ENCODE measurements at regions not wholly inside any gene's neighbourhood (a gene's known extent, or its start where the extent isn't known, plus 50 kb on each side); places are given as distances from the start of the nearest gene placed in this dataset.

DNA sequence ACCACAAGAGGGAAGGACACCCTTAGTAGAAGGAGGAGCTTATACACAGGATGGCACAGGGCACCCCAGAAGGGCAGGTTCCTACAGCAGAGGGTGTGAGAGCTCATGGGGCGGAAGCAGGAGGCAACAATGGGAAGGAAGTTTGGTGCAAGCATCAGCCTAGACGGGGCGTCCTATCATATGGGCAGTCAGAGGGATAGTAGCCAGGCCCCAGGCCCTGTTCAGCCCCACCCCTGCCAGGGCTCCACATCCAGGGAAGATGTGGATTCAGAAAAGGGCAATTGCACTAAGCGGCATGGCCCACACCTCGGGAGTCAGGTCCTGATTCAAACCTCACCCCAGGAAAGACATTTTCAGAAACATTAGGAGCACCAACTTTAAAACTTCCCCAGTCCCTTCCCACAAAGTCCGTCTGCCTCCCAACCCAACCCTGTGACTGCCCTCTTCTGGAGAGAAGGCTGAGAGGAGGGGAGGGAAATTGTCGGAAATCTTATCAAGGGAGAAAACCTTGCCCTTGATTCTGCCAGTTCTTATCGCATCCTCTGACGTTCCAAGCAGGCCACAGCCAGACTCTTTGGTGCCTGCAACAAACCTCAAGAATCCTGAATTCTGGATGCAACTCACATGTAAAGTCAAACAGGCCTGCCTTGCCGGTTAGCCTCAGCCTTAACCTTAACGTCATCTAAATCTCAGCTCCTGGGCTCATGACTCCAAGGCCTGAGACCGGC is 198.8 kb upstream of the CDH5 start:
- no peak for DNase-seq

DNA sequence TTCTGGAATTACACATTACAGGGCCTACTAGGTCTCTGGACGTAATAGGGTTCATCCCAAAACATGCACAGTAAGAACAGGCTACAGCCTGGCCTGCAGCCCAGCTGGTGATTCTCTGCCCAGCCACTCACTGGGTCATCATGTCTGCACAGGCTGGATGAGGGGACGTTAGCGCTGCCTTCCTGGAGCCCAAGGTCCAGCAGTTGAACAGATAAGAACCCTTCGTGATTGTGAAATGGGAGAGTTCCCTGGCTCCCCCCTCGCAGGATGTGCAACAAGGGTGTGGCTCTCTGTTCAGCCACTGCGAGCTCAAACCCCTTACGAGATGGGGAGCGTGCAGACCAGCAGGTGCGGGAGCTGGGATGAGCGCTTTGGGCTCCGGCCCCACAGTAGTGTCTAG is 200.0 kb upstream of the CDH5 start:
- DNase-seq: no peak

DNA sequence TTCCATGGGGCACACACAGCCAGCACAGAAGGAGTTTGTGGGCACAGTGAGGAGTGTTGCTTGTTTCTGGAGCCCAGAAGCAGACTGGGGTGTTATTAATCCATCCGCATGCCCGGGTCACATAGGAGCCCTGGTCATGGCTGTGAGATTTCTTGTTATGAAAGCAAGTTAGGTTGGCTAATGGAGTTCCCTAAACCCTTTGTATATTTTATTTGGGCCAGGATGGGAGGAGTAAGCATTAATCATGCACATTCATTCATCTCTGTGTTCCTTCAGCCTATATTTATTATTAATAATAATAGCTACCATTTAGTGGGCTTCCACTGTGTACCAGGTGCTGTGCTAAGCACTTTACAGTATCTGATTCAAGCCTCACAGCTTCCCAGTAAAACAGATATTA is 200.6 kb upstream of the CDH5 start:
- no peak for DNase-seq

DNA sequence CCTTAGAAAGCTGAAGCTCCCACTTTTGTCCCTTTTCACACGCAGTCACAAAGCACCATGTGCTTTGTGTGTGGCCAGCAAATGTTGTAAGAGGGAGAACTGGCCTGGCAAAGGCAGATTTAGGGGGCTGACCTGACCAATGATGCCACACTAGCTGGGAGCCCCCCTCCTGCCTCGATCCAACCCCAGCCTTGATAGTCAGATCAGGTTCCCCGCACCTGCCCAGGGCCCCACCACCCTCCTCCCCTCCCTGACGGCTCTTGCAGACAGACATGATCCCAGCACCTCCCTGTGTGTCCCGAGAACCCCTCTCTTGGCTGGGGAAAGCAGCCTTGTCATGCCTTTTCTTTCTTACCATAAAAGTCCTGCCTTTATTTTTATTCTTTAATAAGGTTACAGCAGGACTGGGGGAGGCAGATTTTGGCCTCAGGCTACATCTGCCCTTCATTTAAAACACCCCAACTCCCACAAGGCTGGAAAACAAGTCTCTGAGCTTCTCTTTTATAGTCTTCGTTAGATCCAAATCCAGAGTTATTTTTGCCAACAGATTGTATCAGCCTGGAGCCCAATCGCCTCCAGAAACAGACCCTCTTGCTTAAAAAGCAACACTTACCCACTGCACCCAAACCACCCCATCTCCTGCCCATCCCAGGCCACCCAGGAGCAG is 201.8 kb upstream of the CDH5 start:
- no peak for DNase-seq

DNA sequence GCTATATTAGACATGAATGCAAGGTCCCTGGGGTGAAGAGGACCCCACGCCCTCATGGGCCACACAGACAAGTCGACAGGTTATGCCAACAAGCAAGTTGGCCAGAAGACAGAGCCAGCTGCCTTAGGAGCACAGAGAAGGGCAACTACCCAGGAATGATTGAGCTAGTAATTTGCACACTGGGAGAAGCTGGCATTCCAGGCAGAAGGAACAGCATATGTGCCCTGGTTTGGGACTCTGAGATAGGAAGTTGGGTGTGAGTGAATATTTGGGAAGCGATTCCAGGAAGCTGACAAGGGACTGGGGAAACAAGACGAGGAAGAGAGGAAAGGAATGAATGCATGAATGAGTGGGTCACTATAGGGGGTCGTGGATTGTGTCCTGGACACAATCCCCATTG is 203.7 kb upstream of the CDH5 start:
- no peak for DNase-seq

DNA sequence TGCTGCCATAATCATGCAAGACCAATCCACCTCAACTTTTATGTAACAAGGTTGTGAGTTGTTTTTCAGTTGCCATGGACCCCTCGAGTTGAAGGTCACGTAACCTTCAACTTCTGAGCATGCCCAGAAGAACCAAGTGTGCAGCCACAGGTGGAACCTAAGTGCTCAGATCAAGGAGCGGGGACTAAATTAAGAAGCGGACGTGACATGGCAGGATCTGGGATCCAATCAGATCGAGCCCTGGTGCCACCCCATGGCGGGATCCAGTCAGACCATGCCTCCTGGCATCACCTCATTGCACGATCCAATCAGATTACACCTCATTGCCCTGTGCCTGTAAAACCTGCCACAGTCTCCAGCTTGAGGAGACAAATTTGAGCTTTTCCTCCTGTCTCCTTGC is 204.5 kb upstream of the CDH5 start:
- DNase-seq: no peak

DNA sequence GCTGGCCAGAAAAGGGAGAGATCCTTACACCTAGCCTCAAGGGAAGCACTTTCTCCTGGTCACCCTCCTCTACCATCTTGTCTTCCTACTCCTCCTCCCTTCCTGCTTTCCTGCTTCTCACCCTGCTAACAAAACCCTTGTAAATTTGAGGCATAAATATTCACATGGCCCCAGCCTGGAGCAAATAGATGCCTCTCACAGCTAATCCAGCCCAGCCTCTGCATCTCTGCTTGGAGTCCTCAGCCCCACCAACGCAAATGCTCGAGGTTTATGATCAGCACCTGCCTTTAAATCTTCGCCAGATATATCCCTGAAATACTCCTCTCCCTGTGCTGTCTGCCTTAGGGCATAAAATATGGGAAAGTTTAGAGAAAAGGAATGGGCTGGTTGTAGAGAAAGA is 205.2 kb upstream of the CDH5 start:
- DNase-seq: no peak

DNA sequence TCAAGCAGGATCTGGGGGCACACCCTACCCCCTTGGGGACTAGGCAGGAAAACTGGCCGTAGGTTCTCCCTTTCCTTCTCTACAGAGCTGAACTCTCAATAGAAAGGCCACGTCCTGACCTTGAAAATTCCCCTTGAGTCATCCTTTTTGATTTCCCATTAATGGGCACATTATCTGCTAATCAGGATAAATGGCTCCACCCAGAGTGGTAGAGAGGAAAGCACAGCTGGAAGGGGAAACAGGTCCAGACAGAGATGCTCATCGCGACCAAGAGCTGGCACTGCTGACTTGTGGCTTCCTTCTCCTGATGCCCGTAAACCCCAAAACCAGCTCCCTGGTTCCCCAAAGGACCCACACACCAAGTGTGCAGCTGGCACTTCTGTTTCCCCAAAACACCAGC is 206.5 kb upstream of the CDH5 start:
- no peak for DNase-seq

DNA sequence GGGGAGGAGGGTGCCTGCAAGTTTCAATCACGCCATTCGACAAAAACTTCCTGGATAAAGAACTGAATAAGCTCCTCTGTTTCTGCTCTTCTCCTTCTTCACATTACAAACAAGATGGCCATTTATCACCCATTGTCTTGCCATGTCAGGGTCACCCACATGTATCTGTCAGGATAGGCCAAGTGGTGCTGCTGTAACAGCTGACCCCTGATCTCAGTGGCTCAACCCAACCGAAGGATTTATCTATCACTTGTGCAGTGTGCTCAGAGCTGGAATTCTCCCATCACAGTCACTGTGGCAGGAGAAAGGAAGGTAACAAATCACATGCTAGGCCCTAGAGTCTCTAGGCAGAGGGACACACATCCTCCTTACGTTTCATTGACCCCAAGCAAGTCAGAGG is 210.0 kb upstream of the CDH5 start:
- DNase-seq: no peak

DNA sequence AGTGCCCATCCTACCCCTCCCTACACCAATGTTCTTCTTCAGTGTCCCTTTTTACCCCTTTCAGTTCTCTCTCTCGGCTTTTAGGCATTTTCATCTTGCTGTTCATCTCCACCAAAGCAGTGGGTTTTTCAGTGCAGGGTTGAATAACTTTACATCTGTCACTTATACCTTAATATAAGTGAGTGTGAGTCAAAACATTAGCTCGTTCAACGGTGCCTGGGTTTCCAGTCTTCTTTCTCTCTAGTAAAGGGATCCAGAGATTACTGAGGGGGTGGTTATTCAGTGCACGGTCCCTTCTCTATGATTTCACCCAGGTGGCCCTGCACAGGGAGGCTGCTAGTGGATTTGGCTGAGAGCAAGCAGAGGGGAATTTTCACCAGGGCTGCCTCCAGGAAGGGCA is 210.6 kb upstream of the CDH5 start:
- no peak for DNase-seq

DNA sequence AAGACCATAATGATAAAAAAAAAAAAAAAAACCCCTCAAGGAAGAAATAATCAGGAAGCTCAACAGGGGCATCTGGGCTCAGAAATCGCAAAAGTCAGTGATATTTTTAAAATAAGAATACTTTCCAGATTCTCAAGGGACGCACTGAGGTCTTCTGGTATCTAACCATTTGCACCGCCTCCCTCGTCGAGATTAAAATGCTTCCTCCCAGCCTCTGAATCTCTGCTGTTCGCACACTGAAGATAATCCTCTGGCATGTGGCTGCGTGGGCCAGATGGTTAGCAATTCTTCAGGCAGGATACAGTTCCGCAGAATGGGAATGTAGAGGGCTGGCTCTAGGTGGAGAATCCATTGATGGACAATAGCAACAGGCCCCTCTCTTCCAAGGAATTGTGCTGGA is 211.7 kb upstream of the CDH5 start:
- DNase-seq: no peak

DNA sequence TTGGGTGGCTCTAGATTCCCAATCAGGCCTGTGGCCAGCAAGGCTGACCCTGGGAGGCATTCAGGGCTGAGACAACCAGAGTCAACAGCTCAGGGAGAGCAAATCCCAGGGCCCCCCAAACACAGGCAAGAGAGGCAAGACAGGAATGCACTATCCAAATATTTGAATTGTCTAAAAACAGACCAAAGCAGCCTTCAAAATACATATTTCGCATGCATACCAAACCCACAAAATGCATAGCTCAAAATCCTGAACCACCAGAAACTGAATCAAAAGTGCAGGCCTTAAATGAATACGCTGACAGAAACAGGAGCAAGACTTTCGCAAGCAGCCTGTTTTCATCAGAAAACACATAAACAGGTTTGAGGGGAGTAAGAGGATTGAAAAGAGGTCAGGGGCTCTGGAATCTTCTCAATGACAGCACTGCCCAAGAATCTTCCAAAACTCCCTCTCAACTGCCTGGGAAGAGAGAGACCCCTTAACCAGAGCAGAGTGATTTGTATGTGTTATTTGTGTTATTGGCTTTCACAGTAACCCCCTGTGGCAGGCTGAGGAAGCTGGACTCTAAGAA is 213.6 kb upstream of the CDH5 start:
- DNase-seq: no peak

DNA sequence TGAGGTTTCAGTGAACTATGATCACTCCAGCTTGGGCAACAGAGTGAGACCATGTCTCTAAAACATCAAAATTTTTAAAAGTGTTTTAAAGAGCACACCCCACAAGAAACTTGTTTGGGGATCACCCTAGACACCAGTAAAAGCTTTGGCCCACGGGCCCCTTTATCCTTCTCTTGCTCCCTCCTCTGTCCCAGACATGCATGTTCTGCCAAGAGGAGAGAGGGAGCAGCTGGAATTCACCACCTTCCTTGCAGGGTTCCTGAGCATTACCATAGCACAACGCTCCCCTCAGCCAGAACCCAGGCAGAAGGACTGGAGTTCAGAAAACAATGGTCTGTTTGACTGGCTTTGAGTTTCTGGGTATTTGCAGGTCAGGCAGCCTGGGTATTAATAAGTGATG is 214.3 kb upstream of the CDH5 start:
- no peak for DNase-seq

DNA sequence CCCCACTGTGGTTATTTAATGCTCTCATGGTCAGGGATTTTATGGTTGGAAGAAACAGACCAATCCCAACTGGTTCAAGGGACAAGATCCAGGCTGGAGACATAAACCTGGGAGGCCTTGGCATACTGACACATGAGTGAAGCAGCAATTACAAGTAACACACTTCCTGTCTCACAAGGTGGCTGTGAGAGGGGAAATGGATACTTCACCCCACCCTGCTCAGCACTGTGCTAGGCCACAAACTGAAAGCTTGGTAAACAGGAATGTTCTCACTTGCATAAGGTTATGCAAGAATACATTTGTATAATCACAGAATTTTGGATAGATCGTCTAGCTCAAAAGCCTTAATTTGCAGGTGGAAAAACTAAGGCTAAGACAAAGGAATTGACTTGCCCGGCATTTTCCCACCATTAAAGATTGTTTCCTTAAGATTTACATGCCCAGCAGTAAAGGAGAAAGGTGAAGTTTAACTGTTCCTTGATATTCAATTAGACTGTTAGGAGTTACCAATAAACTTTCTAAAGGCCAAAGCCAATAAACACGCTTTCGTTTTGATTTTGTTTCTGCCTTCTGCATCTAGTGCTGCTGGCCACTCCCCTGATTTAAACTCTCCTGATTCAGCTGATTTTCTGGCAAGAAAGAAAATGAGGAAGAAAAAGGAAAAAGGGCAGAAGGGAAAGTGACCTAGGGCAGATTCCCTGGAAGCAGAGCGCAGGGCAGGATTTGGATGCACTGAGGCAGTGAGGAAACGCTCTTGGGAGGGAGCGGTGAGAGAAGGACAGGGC is 215.6 kb upstream of the CDH5 start:
- DNase-seq: no peak

DNA sequence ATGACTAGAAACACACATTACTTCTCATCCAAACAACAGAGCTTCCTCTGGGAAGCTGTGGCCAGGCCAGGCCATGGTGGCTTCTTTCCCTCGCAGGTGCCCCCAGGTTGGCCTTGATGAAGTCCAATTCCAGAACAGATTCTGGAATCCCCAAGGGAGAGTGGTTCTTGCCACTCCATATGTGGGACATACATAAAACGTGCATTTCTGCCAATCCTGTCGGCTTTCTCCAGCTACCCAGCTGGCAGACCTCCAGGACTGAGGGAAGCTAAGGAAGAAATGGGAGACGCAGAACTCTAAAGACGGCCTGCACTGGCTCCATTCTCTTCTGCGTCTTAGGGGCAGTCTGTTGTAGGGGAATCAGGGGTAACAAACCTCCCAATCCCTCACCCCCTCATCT is 219.2 kb upstream of the CDH5 start:
- no peak for DNase-seq

DNA sequence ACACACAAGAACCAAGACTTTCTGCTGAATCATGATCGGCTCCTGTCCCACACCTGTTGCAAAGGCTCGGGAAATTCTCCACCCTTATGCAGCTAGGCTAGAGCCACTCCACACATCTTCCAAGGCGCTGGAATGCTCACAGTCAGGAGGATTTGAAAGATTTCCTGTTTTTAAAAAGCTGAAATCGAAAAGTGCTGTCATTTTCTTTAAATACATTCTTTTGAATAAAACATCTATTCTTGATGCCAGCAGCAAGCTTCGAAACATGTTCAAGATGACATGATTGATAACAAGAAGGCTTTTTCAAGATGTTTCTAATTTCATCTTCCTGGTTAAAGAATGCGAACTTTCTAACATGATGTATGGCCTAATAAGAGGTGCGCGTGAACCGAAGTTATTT is 219.7 kb upstream of the CDH5 start:
- no peak for DNase-seq

DNA sequence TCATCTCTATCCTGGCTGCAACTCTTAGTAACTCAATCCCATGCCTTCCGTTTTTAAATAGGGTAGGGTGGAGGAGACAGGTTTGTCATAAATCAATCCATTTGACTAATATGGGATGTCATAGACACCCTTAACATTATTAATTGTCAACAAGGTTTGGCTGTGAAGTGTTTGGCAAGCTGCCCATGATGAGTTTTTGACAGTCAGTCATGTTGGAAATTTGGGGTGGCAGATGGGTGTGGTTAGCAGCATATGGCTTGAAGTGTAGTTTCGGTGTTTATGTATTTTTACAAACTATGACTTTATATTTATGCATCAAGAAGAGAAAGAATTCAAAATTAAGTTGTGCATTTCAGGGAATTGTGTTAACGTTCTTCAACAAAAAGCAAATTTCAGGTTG is 221.8 kb upstream of the CDH5 start:
- DNase-seq: no peak

DNA sequence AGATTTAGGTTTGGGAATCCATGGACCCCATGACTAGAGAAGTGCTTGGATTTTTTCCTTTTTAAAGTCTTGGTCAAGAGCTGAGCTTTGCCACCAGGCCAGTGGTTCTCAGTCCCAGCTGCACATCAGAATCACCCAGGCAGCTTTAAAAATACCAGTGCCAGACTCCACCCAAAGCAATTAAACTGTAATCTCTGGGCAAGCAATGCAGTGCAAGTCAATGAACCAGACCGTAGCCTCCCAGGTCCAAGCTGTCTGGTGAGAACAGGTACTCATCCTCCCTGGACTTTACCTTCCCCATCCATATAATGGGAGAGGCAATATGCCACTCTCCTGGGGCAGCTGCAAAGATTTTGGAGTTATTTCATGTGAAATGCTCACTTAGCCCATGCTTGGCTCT is 223.1 kb upstream of the CDH5 start:
- DNase-seq: no peak

DNA sequence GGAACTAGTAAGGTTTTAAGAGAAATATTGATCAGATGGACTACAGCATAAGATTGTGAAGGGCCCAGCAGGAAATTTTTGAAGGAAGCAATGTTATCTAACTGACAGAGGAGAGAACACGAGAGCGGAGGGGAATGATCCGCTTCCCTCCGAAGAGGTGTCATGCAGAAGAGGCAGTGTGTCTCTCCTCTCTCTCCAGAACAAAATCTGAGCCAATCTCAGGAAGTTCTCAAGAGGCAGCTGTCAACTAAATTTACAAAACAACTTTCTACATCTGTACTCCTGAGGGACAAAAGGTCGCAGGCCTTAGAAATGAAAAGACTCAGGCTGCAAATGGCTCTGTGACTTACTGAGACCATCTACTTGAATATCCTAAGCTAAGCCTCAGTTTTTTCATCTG is 224.6 kb upstream of the CDH5 start:
- DNase-seq: no peak

DNA sequence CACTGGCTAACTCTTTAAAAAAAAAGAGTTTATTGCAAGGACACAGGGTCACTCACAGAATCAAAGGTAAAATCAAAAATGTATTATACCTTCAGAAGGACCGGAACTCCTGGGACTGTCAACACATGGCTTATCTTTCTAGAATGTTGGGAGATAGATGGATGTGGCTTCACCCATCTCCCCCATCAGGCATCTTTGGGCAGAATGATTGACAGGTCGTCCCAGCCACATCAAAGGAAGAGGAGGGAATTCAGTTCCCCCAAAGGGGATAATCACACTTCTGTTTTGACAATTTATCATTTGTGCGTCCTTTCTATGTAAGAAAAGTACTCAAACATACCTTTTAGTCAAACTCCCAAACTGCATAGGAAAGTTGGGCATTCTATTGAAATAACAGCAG is 228.6 kb upstream of the CDH5 start:
- DNase-seq: no peak

DNA sequence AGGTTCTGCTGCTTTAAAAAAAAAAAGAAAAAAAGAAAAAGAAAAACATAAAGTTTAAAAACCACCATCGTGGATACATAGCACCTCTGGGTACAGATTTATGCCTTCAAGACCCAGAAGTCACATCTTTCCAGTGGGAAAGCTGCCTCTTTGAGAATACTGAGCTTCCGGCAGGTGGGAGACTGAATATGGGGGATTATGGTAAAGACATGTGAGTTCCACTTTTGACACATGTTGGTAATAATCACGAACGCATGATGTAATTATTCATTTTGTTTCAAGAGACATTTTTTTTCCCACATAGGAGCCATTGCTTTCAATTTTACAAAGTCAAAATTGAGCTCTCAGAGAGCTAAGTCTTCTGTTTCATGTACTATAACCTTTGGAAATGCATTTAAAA is 229.7 kb upstream of the CDH5 start:
- no peak for DNase-seq

DNA sequence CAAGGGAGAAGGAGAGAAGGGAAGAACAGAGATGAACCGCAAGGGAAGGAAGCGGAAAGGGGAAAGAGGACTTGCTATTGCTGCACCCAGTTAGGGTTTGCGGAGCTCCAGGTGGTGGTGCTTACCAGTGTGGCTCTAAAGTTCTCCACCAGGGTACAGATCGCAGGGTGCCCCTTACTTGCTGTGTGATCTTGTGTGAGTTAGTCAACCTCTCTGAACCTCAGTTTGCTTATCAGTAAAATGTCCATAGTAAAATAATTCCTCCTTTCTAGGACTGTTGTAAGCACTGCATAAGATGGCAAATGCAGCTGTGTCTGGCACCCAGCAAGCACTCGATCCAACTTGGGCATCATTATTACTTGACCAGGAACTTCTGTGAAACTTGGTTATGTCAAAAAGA is 230.7 kb upstream of the CDH5 start:
- DNase-seq: no peak

DNA sequence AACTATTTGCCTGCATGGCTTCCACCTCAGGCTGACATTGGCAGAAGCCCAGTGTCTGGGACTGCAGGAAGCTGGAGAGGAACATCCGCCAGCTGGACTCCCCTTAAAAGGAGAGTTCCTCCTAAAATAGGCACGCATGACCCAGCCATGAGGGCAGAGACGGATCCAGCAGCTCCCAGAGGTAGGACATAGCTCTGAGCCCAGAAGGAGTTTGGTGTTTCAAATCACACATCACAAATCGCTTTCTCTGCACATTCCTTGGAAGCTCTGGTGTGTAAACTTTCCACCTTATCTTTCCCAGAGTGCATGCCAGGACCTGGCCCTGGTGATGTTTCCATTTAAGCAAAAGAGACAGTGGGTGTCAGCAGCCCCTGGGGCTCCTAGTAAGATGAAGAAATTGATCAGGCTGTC is 231.1 kb upstream of the CDH5 start:
- no peak for DNase-seq

DNA sequence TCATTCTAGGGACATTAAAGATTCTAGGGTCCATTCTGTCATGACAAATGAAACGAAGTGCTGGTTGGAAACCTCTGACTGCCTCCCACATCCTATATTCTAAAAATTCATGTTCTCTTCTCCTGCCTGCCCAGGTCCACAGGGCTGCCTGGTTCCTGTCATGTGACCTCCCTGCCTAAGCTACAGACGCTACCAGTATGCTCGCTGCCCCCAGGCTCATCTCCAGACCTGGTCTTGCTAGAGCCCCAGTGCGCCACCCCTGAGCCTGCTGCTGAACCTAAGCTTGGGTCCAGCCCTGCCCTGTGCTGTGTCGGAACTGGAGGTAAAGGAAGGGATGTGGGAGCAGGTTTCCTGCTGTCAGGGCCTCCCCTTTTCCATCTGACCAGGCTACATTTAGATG is 231.6 kb upstream of the CDH5 start:
- no peak for DNase-seq

All from NCI-H345 (cell line).